Trophoblast cell (in vitro differentiated cells and primary cell): ENCODE measurements at regions not wholly inside any gene's neighbourhood (a gene's known extent, or its start where the extent isn't known, plus 50 kb on each side); places are given as distances from the start of the nearest gene placed in this dataset.

Experiments
- DNase-seq, 2 donors: peaks; one replicate each; pipeline ENCODE4 v3.0.0-alpha.2; 2016
- H2AFZ ChIP-seq: 2 replicates; pipeline ENCODE4 v1.6.1; 2013; ENCODE audit warnings: low read length, moderate library complexity, mild to moderate bottlenecking; ENCODE audit not compliant: insufficient read depth, poor library complexity
- H2AK5ac ChIP-seq: 2 replicates; pipeline ENCODE4 v1.6.1; 2013; ENCODE audit warnings: mild to moderate bottlenecking, low read length
- H2BK120ac ChIP-seq: 2 replicates; pipeline ENCODE4 v1.6.1; 2013; ENCODE audit warnings: low read length, mild to moderate bottlenecking, moderate library complexity; ENCODE audit not compliant: insufficient read depth, poor library complexity
- H2BK12ac ChIP-seq: 2 replicates; pipeline ENCODE4 v1.6.1; 2013; ENCODE audit warnings: mild to moderate bottlenecking, low read length, moderate library complexity
- H2BK5ac ChIP-seq: 2 replicates; pipeline ENCODE4 v1.6.1; 2013; ENCODE audit warnings: low read length, low read depth, moderate library complexity, mild to moderate bottlenecking; ENCODE audit not compliant: poor library complexity
- H3K14ac ChIP-seq: 2 replicates; pipeline ENCODE4 v1.6.1; 2013; ENCODE audit warnings: mild to moderate bottlenecking, low read length
- H3K18ac ChIP-seq: 2 replicates; pipeline ENCODE4 v1.6.1; 2013; ENCODE audit warnings: mild to moderate bottlenecking, low read length
- H3K23ac ChIP-seq: 2 replicates; pipeline ENCODE4 v1.6.1; 2013; ENCODE audit warnings: low read length
- H3K27ac ChIP-seq: 2 replicates; pipeline ENCODE4 v1.5.1; 2013; ENCODE audit warnings: low read depth, mild to moderate bottlenecking, inconsistent platforms, low read length, moderate library complexity
- H3K27me3 ChIP-seq: 2 replicates; pipeline ENCODE4 v1.6.1; 2013; ENCODE audit warnings: inconsistent platforms, mild to moderate bottlenecking, low read length, moderate library complexity; ENCODE audit not compliant: insufficient read depth
- H3K36me3 ChIP-seq, 2 experiments: 1 replicate in 1 of 2; 2 replicates in 1 of 2; pipeline ENCODE4 v1.6.1; 2013; ENCODE audit warnings: low read length in 2 of 2, mild to moderate bottlenecking in 2 of 2, moderate library complexity in 1 of 2; ENCODE audit not compliant: insufficient read depth in 2 of 2, control insufficient read depth in 1 of 2
- H3K4ac ChIP-seq: 2 replicates; pipeline ENCODE4 v1.6.1; 2013; ENCODE audit warnings: low read depth, mild to moderate bottlenecking, low read length, moderate library complexity
- H3K4me1 ChIP-seq, 2 experiments: 1 replicate in 1 of 2; 2 replicates in 1 of 2; pipeline ENCODE4 v1.6.1; 2013; ENCODE audit warnings: low read length in 2 of 2, mild to moderate bottlenecking in 2 of 2, moderate library complexity in 1 of 2; ENCODE audit not compliant: insufficient read depth in 2 of 2, control insufficient read depth in 1 of 2
- H3K4me2 ChIP-seq: 2 replicates; pipeline ENCODE4 v1.6.1; 2013; ENCODE audit warnings: inconsistent platforms, mild to moderate bottlenecking, low read length, moderate library complexity
- H3K4me3 ChIP-seq: 2 replicates; pipeline ENCODE4 v1.5.1; 2013; ENCODE audit warnings: mild to moderate bottlenecking, low read depth, low read length, inconsistent platforms
- H3K79me1 ChIP-seq: one replicate; pipeline ENCODE4 v1.6.1; 2013; ENCODE audit warnings: low read length
- H3K79me2 ChIP-seq: 2 replicates; pipeline ENCODE4 v1.6.1; 2013; ENCODE audit warnings: low read length, mild to moderate bottlenecking; ENCODE audit not compliant: control insufficient read depth, insufficient read depth, poor library complexity
- H3K9ac ChIP-seq: 2 replicates; pipeline ENCODE4 v1.6.1; 2013; ENCODE audit warnings: mild to moderate bottlenecking, low read length
- H3K9me3 ChIP-seq: 2 replicates; pipeline ENCODE4 v1.6.1; 2013; ENCODE audit warnings: low read depth, mild to moderate bottlenecking, control low read depth, inconsistent platforms, low read length; ENCODE audit not compliant: insufficient read depth
- H4K12ac ChIP-seq: 2 replicates; pipeline ENCODE4 v1.6.1; 2013; ENCODE audit warnings: low read depth, mild to moderate bottlenecking, low read length, moderate library complexity
- H4K8ac ChIP-seq: 2 replicates; pipeline ENCODE4 v1.6.1; 2013; ENCODE audit warnings: low read depth, mild to moderate bottlenecking, low read length, moderate library complexity
- H4K91ac ChIP-seq: one replicate; pipeline ENCODE4 v1.6.1; 2013; ENCODE audit warnings: low read depth, mild to moderate bottlenecking, low read length, moderate library complexity
- WGBS: extraction: QIAGEN DNeasy Blood & Tissue Kit; methylation state at CpG from one replicate; pipeline ENCODE4 v1.1.7; 2013; ENCODE audit warnings: missing lambda C conversion rate; ENCODE audit not compliant: insufficient read length, insufficient coverage; ENCODE audit errors: extremely low coverage; 5-methylcytosine and 5-hydroxymethylcytosine counted together

- Histone ChIP-seq H2AFZ (no peak overlapping the region), H3K18ac (no peak overlapping the region), H3K79me1 (no peaks in the 10 kb centered on the region), H3K9me3 (no peaks in the 10 kb centered on the region), H2BK5ac (no peak overlapping the region), H3K4me2 (no peak overlapping the region), H3K27ac (no peak overlapping the region), H3K4me3 (no peak overlapping the region), H3K4me1 (no peaks in the 10 kb centered on the region), H4K8ac (no peak overlapping the region), H2AK5ac (no peak overlapping the region), H3K4ac (no peak overlapping the region), H4K91ac (no peak overlapping the region), H3K14ac (no peak overlapping the region), H3K23ac (no peak overlapping the region), H3K36me3 (no peaks in the 10 kb centered on the region), H4K12ac (no peak overlapping the region), H3K27me3 (no peaks in the 10 kb centered on the region), H3K79me2 (no peaks in the 10 kb centered on the region), H3K9ac (no peak overlapping the region), H2BK12ac (no peak overlapping the region), H2BK120ac (no peak overlapping the region)
- peak; percentile 60 to 64 for DNase-seq
- WGBS, result no CpG with 5 or more reads among the region's 6 CpGs
Measured at GRCh38 chr12:87157791-87158190, 871.4 kb downstream of the C12orf50 start.

- Histone ChIP-seq H2BK120ac (no peak overlapping the region), H2AFZ (no peak overlapping the region), H3K23ac (no peak overlapping the region), H3K27ac (no peak overlapping the region), H3K9me3 (no peaks in the 10 kb centered on the region), H4K12ac (no peak overlapping the region), H4K8ac (no peak overlapping the region), H3K4me1 (no peaks in the 10 kb centered on the region), H3K36me3 (no peaks in the 10 kb centered on the region), H3K14ac (no peak overlapping the region), H3K9ac (no peak overlapping the region), H3K27me3 (no peaks in the 10 kb centered on the region), H3K4me3 (no peak overlapping the region), H2AK5ac (no peak overlapping the region), H3K4ac (no peak overlapping the region), H3K4me2 (no peak overlapping the region), H2BK12ac (no peak overlapping the region), H3K79me1 (peaks cover 3% of the 10 kb centered on the region), H2BK5ac (no peak overlapping the region), H3K79me2 (no peaks in the 10 kb centered on the region), H4K91ac (no peak overlapping the region), H3K18ac (no peak overlapping the region)
- peak in 1 of 2 donors; percentile 51 for DNase-seq
- WGBS, result no CpG with 5 or more reads among the region's 2 CpGs
Measured at GRCh38 chr12:87155621-87156020, 873.6 kb downstream of the C12orf50 start.

- Histone ChIP-seq H4K91ac (no peak overlapping the region), H3K9ac (no peak overlapping the region), H3K4me1 (no peaks in the 10 kb centered on the region), H3K18ac (no peak overlapping the region), H3K4ac (no peak overlapping the region), H3K27ac (no peak overlapping the region), H3K79me1 (peaks cover 3% of the 10 kb centered on the region), H4K8ac (no peak overlapping the region), H3K4me3 (no peak overlapping the region), H3K4me2 (no peak overlapping the region), H2AFZ (no peak overlapping the region), H2AK5ac (no peak overlapping the region), H2BK12ac (no peak overlapping the region), H2BK120ac (no peak overlapping the region), H3K36me3 (no peaks in the 10 kb centered on the region), H2BK5ac (no peak overlapping the region), H3K79me2 (no peaks in the 10 kb centered on the region), H4K12ac (no peak overlapping the region), H3K23ac (no peak overlapping the region), H3K14ac (no peak overlapping the region), H3K9me3 (no peaks in the 10 kb centered on the region), H3K27me3 (no peaks in the 10 kb centered on the region)
- no peak for DNase-seq
- no CpG with 5 or more reads among the region's 1 CpG for WGBS
Measured at GRCh38 chr12:87152841-87153528, 876.2 kb downstream of the C12orf50 start.

GRCh38 chr12:87152075-87152474, 877.1 kb downstream of the C12orf50 start:
- Histone ChIP-seq H3K79me2 (no peaks in the 10 kb centered on the region), H3K23ac (no peak overlapping the region), H3K9me3 (no peaks in the 10 kb centered on the region), H3K9ac (no peak overlapping the region), H3K14ac (no peak overlapping the region), H3K4ac (no peak overlapping the region), H3K79me1 (peaks cover 3% of the 10 kb centered on the region), H4K91ac (no peak overlapping the region), H2BK5ac (no peak overlapping the region), H3K27me3 (no peaks in the 10 kb centered on the region), H4K12ac (no peak overlapping the region), H3K4me2 (no peak overlapping the region), H3K36me3 (no peaks in the 10 kb centered on the region), H3K18ac (no peak overlapping the region), H4K8ac (no peak overlapping the region), H2AK5ac (no peak overlapping the region), H2AFZ (no peak overlapping the region), H3K27ac (no peak overlapping the region), H2BK120ac (no peak overlapping the region), H3K4me3 (no peak overlapping the region), H3K4me1 (no peaks in the 10 kb centered on the region), H2BK12ac (no peak overlapping the region)
- WGBS, result no CpG with 5 or more reads among the region's 2 CpGs
- no peak for DNase-seq
